GM21447 (cell line): ENCODE measurements at regions not wholly inside any gene's neighbourhood (a gene's known extent, or its start where the extent isn't known, plus 50 kb on each side); places are given as distances from the start of the nearest gene placed in this dataset.
"Not testable (repeated sequence)": the region's sequence is repeated elsewhere in the genome, so short reads cannot be mapped to it uniquely, and the experiment has no call there.

Source experiments
- ATAC-seq: cut with Tn5 transposase; IDR thresholded peaks from one replicate; pipeline ENCODE4 v1.9.1; 2021; ENCODE audit not compliant: unreplicated experiment

GRCh38 chr14:46147452-46147851 is 504.1 kb downstream of the RPL10L start:
- no peak for ATAC-seq

GRCh38 chr14:46147024-46147423 is 504.6 kb downstream of the RPL10L start:
- ATAC-seq: no peak

DNA sequence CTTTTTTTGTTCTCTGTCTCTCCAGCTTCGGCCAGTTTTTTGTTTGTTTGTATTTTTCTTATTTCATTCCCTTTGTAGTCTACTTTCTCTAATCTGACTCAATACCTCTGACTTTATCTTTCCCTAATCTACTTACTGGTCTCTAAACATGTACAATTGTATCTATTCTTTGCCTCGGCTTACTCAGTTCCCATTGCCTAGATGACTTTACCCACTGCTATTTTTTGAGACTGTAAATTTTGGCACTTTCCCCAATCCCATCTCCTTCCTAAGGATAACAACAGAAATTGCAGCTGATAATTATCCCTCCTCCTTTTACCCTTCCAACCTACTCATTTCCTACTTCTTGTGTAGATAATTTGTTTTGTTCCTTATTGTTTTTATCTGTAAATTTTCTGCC is 511.1 kb downstream of the RPL10L start:
- no peak for ATAC-seq

DNA sequence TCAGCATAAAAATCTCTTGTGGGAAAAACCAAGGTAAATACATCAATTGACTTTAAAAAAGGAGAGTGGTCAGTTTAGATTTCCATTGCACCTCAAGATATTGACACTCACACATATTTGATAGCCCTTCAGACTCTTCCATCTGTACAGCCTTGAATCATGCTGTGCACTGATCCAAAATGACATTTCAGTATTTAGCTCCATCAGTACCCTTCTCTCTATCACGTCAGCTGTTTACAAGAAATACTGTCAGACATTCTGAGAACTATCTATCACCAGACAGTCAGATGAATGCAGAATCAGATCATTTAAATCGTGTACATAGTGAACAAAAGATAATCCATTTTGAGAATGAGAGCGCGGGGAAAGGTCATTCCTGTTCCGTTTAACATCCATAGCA is 511.9 kb downstream of the RPL10L start:
- no peak for ATAC-seq

DNA sequence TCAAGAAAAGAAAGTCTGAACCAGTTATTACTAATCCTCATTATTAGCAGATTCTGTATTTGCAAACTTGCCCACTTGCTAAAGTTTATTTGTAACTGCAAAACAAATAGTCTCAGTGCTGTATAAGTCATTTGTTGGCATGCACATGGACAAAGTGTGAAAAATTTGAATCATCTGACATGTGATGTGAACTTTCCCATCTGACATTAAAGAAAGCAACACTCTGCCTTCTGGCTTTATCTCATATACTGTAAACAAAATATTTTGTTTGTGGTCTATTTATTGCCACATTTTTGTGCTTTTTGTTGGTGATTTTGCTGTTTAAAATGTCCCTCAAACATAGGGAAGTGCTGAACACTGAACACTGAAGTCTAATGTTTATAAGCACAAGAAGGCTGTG is 513.8 kb downstream of the RPL10L start:
- no peak for ATAC-seq

GRCh38 chr14:46136456-46136855 is 515.1 kb downstream of the RPL10L start:
- no peak for ATAC-seq

- ATAC-seq: no peak
These were observed 543.4 kb downstream of the RPL10L start for GRCh38 chr14:46108228-46108627.

DNA sequence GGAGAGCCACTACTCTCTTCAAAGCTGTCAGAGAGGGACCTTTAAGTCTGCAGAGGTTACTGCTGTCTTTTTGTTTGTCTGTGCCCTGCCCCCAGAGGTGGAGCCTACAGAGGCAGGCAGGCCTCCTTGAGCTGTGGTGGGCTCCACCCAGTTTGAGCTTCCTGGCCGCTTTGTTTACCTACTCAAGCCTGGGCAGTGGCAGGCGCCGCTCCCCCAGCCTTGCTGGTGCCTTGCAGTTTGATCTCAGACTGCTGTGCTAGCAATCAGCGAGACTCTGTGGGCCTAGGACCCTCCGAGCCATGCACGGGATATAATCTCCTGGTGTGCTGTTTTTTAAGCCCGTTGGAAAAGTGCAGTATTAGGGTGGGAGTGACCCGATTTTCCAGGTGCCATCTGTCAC is 550.7 kb downstream of the RPL10L start:
- not testable (repeated sequence) for ATAC-seq

DNA sequence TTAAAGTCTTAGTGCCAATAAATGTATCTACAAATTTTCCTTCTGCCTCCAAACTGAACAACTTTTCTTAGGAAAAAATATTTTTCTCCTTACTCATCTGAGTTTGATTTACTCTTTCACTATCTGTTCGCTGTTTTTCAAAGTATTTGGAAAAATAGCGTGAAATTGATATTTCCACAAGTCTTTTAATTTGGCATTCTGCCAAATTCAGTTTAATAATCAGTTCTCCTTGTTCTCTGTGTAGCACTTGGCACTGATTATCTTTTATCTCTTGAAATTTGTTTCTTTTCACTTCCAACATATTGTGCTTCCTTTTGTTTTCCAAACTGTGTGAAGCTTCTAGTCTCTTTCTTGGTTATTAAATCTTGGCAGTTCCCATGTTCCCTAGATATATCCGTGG is 559.8 kb downstream of the RPL10L start:
- ATAC-seq: no peak

- no peak for ATAC-seq
These were observed 564.0 kb downstream of the RPL10L start for GRCh38 chr14:46087604-46088003.

- no peak for ATAC-seq
These were observed 577.5 kb downstream of the RPL10L start for GRCh38 chr14:46074061-46074460.

- ATAC-seq: no peak
These were observed 587.7 kb downstream of the RPL10L start for GRCh38 chr14:46063872-46064271.

GRCh38 chr14:46058964-46059563 is 592.5 kb downstream of the RPL10L start:
- no peak for ATAC-seq

- no peak for ATAC-seq
These were observed 593.8 kb downstream of the RPL10L start for GRCh38 chr14:46057799-46058198.

GRCh38 chr14:46054526-46054925 is 597.1 kb downstream of the RPL10L start:
- no peak for ATAC-seq

DNA sequence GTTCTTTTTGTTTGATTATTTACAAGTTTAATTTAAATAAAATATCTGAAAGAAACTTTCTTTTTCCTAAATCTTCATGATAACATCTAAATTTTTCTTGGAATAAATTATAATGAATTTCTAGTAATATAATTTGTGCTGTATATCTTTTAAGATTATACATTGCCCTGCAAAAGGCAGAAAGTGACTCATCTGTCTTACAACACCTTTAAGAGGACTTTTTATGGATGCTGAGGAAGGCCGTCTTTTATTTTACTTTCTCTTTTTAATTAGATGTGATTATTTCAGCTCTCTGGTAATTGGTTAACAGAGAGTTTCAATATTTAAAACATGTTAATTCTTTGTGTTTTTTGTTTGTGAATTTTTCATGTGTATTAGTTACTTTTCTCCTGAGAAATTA is 598.4 kb downstream of the RPL10L start:
- ATAC-seq: no peak

GRCh38 chr14:46051796-46052195 is 599.8 kb downstream of the RPL10L start:
- no peak for ATAC-seq

- ATAC-seq: no peak
These were observed 603.5 kb downstream of the RPL10L start for GRCh38 chr14:46048127-46048526.

DNA sequence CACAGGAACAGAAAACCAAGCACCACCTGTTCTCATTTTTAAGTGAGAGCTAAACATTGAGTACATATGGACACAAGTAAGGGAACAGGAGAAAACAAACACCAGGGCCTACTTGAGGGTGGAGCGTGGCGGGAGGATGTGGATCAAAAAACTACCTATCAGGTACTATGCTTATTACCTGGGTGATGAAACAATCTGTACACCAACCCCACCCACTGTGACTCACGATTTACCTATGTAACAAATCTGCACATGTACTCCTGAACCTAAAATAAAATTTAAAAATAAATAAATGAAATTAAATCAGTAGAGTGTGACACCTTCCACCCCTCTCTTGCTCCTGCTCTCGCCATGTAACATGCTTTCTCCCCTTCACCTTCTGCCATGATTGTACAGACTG is 615.5 kb downstream of the RPL10L start:
- ATAC-seq: no peak

GRCh38 chr14:46034305-46034704 is 617.3 kb downstream of the RPL10L start:
- no peak for ATAC-seq

DNA sequence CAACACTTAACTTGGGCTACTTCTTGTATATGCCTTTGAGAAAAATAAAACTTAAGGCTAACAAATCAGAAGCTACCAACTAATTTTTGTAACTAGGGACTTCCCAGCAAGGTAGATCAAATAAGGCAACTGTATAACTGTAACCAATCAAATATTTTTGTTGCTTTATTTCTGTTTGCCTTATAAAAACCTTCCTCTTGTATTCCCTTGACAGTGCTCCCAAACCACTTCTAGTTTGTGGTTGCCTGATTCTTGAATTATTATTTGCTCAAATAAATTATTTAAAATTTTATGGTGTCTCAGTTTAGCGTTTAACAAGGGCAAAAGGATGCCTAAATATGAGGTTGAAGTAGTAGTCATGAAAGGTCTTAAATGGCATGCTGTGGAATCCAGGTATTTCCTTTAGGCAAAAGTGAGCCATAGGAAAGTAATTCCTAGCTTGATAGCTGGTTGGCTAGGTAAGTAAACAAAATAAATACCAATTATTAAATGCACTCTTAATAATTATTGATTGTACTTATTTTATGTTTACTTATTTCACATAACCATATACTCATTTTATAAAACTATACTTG is 632.6 kb downstream of the RPL10L start:
- no peak for ATAC-seq

- no peak for ATAC-seq
These were observed 643.2 kb downstream of the RPL10L start for GRCh38 chr14:46008348-46008747.

DNA sequence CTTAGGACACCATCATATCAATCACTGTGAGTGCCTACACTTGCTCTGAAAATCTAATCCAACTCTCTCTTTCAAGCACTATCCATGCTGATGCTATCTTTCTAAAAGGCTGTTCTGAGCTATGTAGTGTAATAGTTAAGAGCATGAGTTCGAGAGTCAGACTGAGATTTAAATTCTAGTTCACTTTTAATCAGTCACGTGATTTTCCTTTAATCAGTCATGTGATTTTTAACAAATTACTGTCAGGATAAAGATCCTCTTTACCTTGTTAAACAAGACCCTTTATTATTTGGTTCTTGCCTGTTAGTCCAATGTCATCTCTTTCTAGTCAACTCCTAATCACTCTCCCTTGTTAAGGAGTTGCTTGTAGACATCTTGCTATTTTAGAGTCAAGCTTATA is 653.0 kb downstream of the RPL10L start:
- ATAC-seq: no peak
